ENCODE measurements at regions not wholly inside any gene's neighbourhood (a gene's known extent, or its start where the extent isn't known, plus 50 kb on each side); places are given as distances from the start of the nearest gene placed in this dataset.

DNA sequence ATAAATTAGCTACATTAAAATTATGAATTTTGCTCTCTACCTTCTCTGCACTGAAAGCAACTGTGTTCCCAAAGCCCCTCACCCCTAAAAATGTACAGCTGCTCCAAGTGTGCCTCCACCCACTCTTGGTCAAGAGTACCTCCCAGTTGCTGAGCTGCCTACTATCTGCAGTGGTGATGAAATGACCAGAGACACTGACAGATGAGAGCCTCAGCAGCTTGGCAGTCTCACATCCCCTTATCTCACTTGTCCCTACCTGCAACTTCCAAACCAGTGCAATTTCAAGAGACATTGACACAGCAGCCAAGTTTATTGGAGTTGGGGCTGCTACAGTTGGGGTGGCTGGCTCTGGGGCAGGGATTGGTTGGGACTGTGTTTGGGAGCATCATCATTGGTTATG lies 52.2 kb upstream of the COL6A5 start:
- DNase-seq (ENCODE audit: low spot score): no peak
- H3K27ac ChIP-seq: no peak overlapping the region
- H3K4me3 ChIP-seq: no peak overlapping the region
- TF ChIP-seq, protein P1, sequence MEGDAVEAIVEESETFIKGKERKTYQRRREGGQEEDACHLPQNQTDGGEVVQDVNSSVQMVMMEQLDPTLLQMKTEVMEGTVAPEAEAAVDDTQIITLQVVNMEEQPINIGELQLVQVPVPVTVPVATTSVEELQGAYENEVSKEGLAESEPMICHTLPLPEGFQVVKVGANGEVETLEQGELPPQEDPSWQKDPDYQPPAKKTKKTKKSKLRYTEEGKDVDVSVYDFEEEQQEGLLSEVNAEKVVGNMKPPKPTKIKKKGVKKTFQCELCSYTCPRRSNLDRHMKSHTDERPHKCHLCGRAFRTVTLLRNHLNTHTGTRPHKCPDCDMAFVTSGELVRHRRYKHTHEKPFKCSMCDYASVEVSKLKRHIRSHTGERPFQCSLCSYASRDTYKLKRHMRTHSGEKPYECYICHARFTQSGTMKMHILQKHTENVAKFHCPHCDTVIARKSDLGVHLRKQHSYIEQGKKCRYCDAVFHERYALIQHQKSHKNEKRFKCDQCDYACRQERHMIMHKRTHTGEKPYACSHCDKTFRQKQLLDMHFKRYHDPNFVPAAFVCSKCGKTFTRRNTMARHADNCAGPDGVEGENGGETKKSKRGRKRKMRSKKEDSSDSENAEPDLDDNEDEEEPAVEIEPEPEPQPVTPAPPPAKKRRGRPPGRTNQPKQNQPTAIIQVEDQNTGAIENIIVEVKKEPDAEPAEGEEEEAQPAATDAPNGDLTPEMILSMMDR (IDR thresholded peaks at IDR 0.05): no peak

All from coronary artery (tissue), 2 donors.